ENCODE measurements at regions not wholly inside any gene's neighbourhood (a gene's known extent, or its start where the extent isn't known, plus 50 kb on each side); places are given as distances from the start of the nearest gene placed in this dataset.

- peak in 1 of 2 donors; percentile 19 for TF ChIP-seq CTCF (conservative IDR thresholded peaks at IDR 0.05 in 1 of 2, IDR thresholded peaks at IDR 0.05 in 1 of 2; ENCODE audit: extremely low read depth in 1 of 2, insufficient read depth in 1 of 2, low read depth in 1 of 2, low read length in 2 of 2)
- no peak for TF ChIP-seq EZH2 (IDR thresholded peaks at IDR 0.05; ENCODE audit: borderline replicate concordance, low read length)
These were observed 1187.5 kb downstream of the HACE1 start for GRCh38 chr6:103672169-103672568.
